Parathyroid adenoma (tissue), 2 donors: ENCODE measurements at regions not wholly inside any gene's neighbourhood (a gene's known extent, or its start where the extent isn't known, plus 50 kb on each side); places are given as distances from the start of the nearest gene placed in this dataset.

Experiments
- H2AFZ ChIP-seq: fragments of 300-600 bp; sonication (generic); one replicate; pipeline ENCODE4 v1.7.0; 2017; ENCODE audit warnings: antibody characterized with exemption, mild to moderate bottlenecking
- H3K27ac ChIP-seq: fragments of 300-600 bp; sonication (generic); one replicate; pipeline ENCODE4 v1.7.0; 2017
- H3K27me3 ChIP-seq: fragments of 300-600 bp; sonication (generic); one replicate; pipeline ENCODE4 v1.7.0; 2017; ENCODE audit warnings: low read length; ENCODE audit not compliant: control insufficient read depth, insufficient read depth
- H3K36me3 ChIP-seq: fragments of 300-600 bp; sonication (generic); one replicate; pipeline ENCODE4 v1.7.0; 2017; ENCODE audit warnings: low read length; ENCODE audit not compliant: control insufficient read depth, insufficient read depth
- H3K4me1 ChIP-seq: fragments of 300-600 bp; sonication (generic); one replicate; pipeline ENCODE4 v1.7.0; 2017; ENCODE audit warnings: control low read depth
- H3K4me2 ChIP-seq: fragments of 300-600 bp; sonication (generic); one replicate; pipeline ENCODE4 v1.7.0; 2017; ENCODE audit warnings: low read length
- H3K4me3 ChIP-seq: fragments of 300-600 bp; sonication (generic); one replicate; pipeline ENCODE4 v1.7.0; 2017; ENCODE audit warnings: low read depth, low read length
- H3K79me2 ChIP-seq: fragments of 300-600 bp; sonication (generic); one replicate; pipeline ENCODE4 v1.7.0; 2017; ENCODE audit warnings: control low read depth
- H3K9ac ChIP-seq: fragments of 300-600 bp; sonication (generic); one replicate; pipeline ENCODE4 v1.7.0; 2017; ENCODE audit warnings: mild to moderate bottlenecking
- H3K9me3 ChIP-seq: fragments of 300-600 bp; sonication (generic); one replicate; pipeline ENCODE4 v1.7.0; 2017; ENCODE audit warnings: low read length; ENCODE audit not compliant: control insufficient read depth
- TF ChIP-seq, protein P1 (sequence below): fragments of 300-600 bp; sonication (generic); IDR thresholded peaks from one replicate; pipeline ENCODE4 v1.7.0; 2017; ENCODE audit warnings: antibody characterized with exemption, mild to moderate bottlenecking
- donor health status: primary hyperparathyroidism.

- Histone ChIP-seq H3K79me2 (no peaks in the 10 kb centered on the region), H3K27me3 (no peaks in the 10 kb centered on the region), H3K4me2 (no peak overlapping the region), H3K4me3 (no peak overlapping the region), H3K27ac (no peak overlapping the region), H2AFZ (no peak overlapping the region), H3K9ac (no peak overlapping the region), H3K9me3 (no peaks in the 10 kb centered on the region), H3K36me3 (no peaks in the 10 kb centered on the region), H3K4me1 (no peaks in the 10 kb centered on the region)
- TF ChIP-seq, protein P1, sequence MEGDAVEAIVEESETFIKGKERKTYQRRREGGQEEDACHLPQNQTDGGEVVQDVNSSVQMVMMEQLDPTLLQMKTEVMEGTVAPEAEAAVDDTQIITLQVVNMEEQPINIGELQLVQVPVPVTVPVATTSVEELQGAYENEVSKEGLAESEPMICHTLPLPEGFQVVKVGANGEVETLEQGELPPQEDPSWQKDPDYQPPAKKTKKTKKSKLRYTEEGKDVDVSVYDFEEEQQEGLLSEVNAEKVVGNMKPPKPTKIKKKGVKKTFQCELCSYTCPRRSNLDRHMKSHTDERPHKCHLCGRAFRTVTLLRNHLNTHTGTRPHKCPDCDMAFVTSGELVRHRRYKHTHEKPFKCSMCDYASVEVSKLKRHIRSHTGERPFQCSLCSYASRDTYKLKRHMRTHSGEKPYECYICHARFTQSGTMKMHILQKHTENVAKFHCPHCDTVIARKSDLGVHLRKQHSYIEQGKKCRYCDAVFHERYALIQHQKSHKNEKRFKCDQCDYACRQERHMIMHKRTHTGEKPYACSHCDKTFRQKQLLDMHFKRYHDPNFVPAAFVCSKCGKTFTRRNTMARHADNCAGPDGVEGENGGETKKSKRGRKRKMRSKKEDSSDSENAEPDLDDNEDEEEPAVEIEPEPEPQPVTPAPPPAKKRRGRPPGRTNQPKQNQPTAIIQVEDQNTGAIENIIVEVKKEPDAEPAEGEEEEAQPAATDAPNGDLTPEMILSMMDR: no peak
Measured at GRCh38 chr22:48739348-48740085, 1088.2 kb downstream of the BRD1 start.

GRCh38 chr22:48738204-48738980 is 1089.3 kb downstream of the BRD1 start:
- Histone ChIP-seq H3K4me1 (no peaks in the 10 kb centered on the region), H3K9ac (no peak overlapping the region), H3K79me2 (no peaks in the 10 kb centered on the region), H3K9me3 (no peaks in the 10 kb centered on the region), H3K27me3 (no peaks in the 10 kb centered on the region), H3K4me2 (no peak overlapping the region), H2AFZ (no peak overlapping the region), H3K4me3 (no peak overlapping the region), H3K36me3 (no peaks in the 10 kb centered on the region), H3K27ac (no peak overlapping the region)
- TF ChIP-seq, protein P1: no peak

DNA sequence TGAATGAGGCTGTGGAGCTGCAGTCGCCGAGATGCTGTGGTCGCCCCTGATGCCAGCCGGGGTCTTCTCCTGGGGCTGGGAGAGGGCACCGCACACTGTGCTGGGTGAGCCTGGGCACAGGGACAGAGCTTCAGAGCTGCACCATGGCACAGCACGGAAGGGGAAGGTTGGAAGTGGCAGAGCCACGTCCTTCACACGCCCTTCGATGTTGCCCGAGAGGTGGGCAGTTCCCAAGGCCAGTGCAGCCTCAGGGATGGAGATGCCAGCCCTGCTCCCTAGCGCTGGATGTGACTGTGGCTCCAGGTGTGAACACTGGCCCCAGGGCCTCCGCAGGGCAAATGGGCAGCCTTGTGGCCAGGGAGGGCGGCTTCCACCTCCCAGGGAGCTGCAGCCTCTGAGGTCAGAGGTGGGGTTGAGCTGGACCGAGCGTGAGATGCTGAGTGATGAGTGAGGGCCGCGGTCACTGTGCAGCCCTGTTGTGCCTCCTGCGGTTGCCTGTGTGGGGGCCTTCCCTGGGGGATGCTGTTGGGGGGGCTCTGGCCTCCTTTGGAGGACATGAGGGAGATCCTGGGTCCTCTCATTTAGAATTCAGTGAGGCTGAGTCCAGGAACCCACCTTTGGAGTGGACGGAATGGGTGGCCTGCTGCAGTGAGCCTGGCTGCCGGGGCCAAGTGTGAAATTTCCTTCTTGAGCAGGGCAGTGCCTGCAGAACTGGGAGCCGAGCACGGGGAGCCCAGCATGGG is 1090.0 kb downstream of the BRD1 start:
- Histone ChIP-seq H3K9ac (no peak overlapping the region), H3K27me3 (no peaks in the 10 kb centered on the region), H3K27ac (no peak overlapping the region), H3K4me2 (no peak overlapping the region), H2AFZ (no peak overlapping the region), H3K36me3 (no peaks in the 10 kb centered on the region), H3K9me3 (no peaks in the 10 kb centered on the region), H3K4me1 (no peaks in the 10 kb centered on the region), H3K79me2 (no peaks in the 10 kb centered on the region), H3K4me3 (no peak overlapping the region)
- TF ChIP-seq, protein P1: no peak

DNA sequence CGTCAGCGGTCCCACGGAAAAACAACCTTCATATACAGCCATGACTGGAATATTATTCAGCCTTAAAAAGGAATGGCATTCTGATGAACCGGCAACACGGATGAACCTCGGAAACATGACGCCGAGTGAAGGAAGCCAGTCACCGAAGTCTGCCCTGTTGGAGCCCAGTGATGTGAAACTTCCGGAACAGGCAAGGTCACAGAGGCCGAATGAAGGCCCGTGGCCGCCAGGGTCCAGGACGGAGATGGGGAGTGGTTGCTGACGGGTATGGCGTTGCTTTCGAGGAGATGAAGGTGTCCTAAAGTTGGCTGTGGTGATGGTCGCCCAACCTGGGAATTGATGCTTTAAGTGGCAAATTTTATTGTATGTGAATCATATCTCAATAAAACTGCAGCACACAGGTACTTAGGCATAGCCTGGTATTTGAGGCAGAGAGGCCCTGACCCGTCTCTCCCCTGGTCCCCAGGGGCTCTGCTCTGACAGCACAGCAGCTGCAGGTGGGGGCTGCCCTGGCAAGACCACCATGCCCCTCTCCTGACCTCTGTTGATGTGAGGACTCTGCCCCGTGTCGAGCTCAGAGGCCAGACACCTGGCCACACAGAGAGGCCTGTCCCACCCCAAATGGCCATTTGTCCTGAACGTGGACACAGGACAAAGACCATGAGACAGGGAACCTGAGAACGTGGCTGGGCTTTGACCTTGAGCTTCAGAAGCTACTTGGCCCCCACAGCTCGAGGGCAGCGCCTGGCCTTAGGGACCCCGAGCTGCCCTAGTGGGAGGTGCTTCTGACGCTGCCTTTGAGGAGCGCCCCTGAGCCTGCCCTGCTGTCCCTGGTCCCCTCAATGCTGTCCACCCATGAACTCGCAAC is 1090.8 kb downstream of the BRD1 start:
- H3K79me2 ChIP-seq: no peaks in the 10 kb centered on the region
- TF ChIP-seq, protein P1: no peak
- no peaks in the 10 kb centered on the region for H3K4me1 ChIP-seq
- no peak overlapping the region for H3K4me3 ChIP-seq
- no peak overlapping the region for H3K9ac ChIP-seq
- H3K27ac ChIP-seq: no peak overlapping the region
- H3K36me3 ChIP-seq: no peaks in the 10 kb centered on the region
- no peaks in the 10 kb centered on the region for H3K9me3 ChIP-seq
- no peaks in the 10 kb centered on the region for H3K27me3 ChIP-seq
- H2AFZ ChIP-seq: no peak overlapping the region
- H3K4me2 ChIP-seq: no peak overlapping the region
